ACHN (cell line): ENCODE measurements at regions not wholly inside any gene's neighbourhood (a gene's known extent, or its start where the extent isn't known, plus 50 kb on each side); places are given as distances from the start of the nearest gene placed in this dataset.
"Not testable (repeated sequence)": the region's sequence is repeated elsewhere in the genome, so short reads cannot be mapped to it uniquely, and the experiment has no call there.

ENCODE experiments used
- DNase-seq: peaks from one replicate; pipeline ENCODE4 v3.0.0-alpha.2; 2015
- in situ Hi-C: cut with HindIII; loops from 2 replicates; pipeline ENCODE4 v1.10.0; 2017; ENCODE audit warnings: low sequenced_read_pairs, low pct_ligation_motif_present, low pct_unique_long_range_greater_than_20kb

GRCh38 chr3:124043023-124043422 lies 51.1 kb upstream of the ROPN1 start:
- no peak for DNase-seq
- in situ Hi-C loops: no loop called here

- DNase-seq: no peak
- in situ Hi-C loops: no loop called here
Observed at GRCh38 chr3:124044956-124045355, 53.0 kb upstream of the ROPN1 start.

GRCh38 chr3:124048967-124049798 lies 57.3 kb upstream of the ROPN1 start:
- in situ Hi-C loops: no loop called here
- no peak for DNase-seq

GRCh38 chr3:124051636-124052035 lies 59.7 kb upstream of the ROPN1 start:
- in situ Hi-C loops: no loop called here

DNA sequence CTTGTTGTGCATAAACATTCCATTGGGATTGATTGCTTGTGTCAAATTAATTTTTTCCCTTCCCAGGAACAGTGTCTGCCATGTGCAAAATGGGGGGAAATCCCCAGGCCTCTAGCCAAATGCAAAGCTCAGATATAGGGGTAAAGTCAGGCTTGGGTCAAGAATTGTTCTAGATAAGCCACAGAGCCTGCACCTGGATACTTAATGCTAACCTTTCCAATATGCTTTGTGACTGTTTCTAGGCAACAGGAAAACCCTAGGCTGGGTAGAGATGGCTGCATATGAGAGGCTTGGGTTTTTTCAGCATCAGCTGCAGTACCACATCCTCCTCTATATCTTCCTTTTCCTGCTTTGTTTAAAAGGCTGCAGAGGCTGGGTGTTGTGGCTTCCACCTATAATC lies 61.9 kb upstream of the ROPN1 start:
- in situ Hi-C loops: no loop called here
- DNase-seq: no peak

More at GRCh38 chr3:124051636-124052035, 59.7 kb upstream of the ROPN1 start:
- no peak for DNase-seq

GRCh38 chr3:124056846-124057245 lies 64.9 kb upstream of the ROPN1 start:
- DNase-seq: no peak
- in situ Hi-C loops: no loop called here

DNA sequence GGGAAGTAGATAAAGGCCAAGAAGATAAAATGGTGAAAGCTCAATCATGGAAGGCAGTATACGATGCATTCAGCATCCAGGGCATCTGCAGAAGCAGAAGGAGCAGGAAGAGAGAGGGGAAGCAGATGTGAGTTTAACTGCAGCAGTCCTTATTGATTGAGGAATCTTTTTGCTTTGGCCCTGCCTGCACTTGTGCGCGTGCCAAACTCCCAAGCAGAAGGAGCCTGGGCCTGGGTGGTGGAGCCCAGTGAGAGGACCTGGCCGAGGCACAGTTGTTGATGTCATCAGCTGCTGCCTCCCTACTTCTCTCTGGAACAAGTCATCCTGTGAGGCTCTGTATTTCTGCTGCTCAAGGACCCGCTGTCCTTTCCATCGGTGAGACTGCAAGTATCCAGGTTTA lies 65.5 kb upstream of the ROPN1 start:
- in situ Hi-C loops: no loop called here
- no peak for DNase-seq

GRCh38 chr3:124059580-124059979 lies 67.7 kb upstream of the ROPN1 start:
- no peak for DNase-seq
- in situ Hi-C loops: no loop called here

DNA sequence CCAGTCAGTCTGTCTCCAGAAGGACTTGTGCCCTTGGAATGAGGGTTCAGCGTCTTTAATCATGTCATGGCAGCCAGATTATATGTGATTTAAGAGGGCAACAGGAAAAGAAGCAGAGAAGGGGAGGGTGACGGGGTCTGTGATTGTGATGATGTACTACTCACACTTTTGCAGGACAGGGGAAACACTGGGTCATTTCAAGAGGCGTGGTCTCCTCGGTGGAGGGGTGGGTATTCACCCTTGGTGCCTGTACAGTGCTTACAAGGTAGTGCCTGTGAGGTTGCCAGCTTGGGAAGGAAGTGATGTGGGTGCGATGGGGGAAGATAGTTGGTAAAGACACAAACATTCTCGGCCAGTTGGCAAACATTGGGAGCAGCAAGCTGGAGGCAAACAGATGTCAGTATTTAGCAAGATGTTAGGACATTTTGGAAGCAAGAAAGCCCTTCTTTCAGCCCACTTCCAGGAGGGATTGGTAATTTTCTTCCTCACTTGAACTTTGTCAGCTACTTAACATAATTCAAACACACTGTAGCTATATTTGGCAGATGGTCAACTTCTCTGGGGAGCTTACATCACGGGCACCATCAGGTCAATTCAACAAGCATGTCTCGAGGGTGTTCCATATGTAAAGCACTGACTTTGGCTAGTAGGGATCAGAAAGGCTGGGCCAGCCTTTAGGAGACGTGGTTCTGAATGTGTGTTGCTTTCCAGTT lies 71.4 kb upstream of the ROPN1 start:
- in situ Hi-C loops: no loop called here
- DNase-seq: no peak

DNA sequence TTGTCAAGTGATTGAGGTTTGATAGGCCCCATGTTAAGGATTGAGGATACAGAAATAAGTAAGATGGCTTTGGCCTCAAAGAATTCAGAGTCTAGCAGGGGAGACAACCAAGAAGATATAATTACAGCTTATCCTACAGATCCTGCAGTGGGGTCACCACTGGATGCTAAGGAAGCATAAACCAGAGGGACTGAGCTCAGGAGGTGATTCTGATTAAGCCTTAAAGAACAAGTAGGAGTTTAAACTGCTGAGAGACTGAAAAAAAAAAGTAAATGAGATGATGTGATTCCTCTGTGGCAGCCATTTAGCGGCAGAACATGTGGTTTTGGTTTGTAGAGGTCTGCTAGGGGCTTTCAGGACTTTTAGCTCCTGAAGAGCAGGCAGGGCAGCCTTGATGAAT lies 72.1 kb upstream of the ROPN1 start:
- no peak for DNase-seq
- in situ Hi-C loops: no loop called here

DNA sequence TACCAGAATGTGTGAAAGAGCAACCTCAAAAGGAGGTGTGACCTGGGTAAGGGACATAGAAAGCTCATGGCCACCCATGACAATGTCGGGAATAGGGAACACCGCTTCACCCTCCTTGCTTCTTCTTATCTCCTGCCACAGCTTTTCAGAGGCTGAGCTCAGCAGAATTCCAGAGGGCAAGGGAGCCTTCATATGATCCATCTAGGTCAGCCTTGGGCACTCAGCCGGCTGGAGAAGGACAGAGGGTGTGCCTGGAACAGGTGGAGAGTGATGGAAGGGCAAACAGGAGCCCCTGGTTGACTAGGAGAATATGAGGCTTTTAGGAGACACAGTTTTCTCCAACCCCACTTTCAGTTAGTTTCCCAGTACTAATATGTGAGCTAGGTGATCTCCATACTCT lies 74.6 kb upstream of the ROPN1 start:
- DNase-seq, in situ Hi-C loops: not testable (repeated sequence)

GRCh38 chr3:124069706-124070105 lies 77.8 kb upstream of the ROPN1 start:
- DNase-seq, in situ Hi-C loops: not testable (repeated sequence)

- in situ Hi-C loops: not testable (repeated sequence)
Observed at GRCh38 chr3:124075090-124075489, 83.2 kb upstream of the ROPN1 start.

GRCh38 chr3:124075753-124076152 lies 83.8 kb upstream of the ROPN1 start:
- DNase-seq: no peak
- in situ Hi-C loops: no loop called here

More at GRCh38 chr3:124075090-124075489, 83.2 kb upstream of the ROPN1 start:
- not testable (repeated sequence) for DNase-seq

- in situ Hi-C loops: no loop called here
- no peak for DNase-seq
Observed at GRCh38 chr3:124076235-124076634, 84.3 kb upstream of the ROPN1 start.

DNA sequence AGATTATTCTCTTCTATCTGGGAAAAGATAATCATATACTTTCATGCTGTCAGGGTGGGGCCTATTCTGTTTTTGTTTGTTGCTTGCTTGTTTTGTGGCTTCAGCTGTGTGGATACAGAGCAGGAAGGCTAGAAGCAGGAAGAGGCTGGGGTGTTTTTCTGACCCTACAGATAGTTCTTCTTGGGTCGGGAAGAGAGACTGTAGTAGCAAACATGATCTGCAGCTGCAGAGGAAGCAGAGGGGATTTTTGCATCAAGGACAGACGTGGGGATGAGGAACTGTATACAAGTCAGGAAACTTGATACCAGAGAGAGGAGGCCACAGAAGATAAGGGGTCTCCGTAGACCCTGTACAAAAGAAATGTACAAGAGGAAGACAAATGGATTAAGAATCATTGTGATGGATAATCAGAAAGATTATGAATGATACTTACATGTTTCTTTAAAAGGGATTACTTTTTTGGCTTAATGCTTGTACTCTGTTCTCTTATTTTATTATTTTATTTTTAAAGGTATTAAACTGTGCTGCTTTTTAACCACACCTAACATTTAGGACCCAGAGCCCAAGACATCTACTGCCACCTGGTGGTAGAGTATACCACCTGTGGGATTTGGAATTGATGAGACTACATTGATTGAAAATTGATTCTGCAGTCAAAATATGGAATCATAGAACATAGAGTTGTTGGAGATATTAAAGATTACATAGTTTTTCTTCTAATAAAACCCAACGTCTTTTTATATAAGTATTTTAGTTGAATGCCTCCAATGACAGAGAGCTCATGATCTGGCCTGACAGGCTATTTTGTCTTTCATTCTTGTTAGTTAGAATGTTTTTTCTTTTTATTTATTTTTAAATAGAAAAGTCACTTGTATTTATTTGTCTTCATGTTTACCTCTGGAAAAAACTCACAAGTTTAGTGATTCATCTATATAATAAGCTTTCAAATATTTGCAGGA lies 87.3 kb upstream of the ROPN1 start:
- in situ Hi-C loops: no loop called here
- DNase-seq: peak; percentile 39

DNA sequence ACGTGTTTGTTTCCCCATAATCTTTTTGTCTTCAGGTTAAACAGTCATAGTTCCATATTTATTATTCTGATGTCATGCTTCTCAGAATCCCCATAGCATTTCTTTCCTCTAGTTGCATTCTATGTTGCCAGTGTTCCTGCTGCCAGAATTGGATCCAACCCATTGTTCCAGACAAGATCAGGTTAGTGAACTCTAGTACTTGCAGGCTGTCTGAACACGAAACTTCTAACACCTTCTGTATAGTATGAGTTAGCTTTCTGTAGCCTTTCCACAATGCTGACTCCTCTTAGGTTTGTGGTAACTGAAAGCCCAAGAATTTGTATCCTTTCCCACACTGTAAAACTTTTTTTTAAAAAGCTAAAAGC lies 88.0 kb upstream of the ROPN1 start:
- in situ Hi-C loops: no loop called here
- no peak for DNase-seq

DNA sequence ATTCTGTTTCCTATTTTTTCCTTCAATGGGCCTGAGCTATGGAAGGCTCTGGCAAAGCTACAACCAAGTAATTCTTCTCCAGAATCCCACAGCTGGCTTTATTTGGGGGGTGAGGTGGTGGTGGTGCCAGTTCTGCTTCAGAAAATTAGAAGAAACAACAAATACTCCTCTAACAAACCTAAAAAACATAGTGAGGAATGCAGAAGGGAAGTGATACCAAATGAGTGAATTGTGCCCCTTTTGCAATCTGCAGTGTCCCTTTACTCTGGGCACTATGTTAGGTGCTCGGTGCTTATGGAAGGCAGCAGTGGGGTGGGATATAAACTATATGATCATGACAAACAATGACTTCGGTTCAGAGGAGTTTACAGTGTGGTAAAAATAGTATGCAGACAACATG lies 90.4 kb upstream of the ROPN1 start:
- in situ Hi-C loops: no loop called here
- no peak for DNase-seq
